ENCODE measurements at regions not wholly inside any gene's neighbourhood (a gene's known extent, or its start where the extent isn't known, plus 50 kb on each side); places are given as distances from the start of the nearest gene placed in this dataset.

DNA sequence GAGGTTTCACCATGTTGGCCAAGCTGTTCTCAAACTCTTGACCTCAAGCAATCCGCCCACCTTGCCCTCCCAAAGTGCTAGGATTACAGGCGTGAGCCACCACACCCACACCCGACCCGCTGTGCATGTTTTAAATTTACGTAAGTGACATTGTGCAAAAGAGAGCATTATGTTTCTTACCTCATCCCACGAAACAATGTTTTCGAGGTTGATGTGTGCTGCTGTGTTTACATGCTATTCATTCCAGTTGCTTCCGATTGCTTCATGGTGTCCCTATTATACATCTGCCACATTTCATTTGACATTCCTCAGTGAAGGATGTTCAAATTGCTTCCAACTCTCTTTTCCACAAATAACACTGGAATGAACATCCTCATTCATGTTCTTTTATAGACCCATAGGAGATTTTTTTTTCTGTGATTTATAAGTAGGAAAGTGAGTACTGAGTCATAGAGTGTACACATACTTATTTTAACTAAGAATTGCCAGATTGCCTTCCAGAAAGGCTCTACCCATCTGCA, 403.9 kb upstream of the JARID2 start:
- Histone ChIP-seq H4K20me1 (ENCODE audit: control insufficient read depth, insufficient read depth, low read depth, low read length) (no peaks in the 10 kb centered on the region), H3K36me3 (ENCODE audit: control insufficient read depth, low read length) (no peaks in the 10 kb centered on the region), H3K27ac (ENCODE audit: low read depth, low read length) (no peak overlapping the region), H3K4me1 (ENCODE audit: control insufficient read depth, low read length) (no peaks in the 10 kb centered on the region), H3K79me2 (ENCODE audit: control insufficient read depth, low read length) (no peaks in the 10 kb centered on the region), H3K9me3 (ENCODE audit: control insufficient read depth, insufficient read depth, low read length) (no peaks in the 10 kb centered on the region), H3K4me3 (ENCODE audit: low read length) (no peak overlapping the region), H3K4me2 (ENCODE audit: low read length) (no peak overlapping the region), H3K9me2 (replicated peaks; ENCODE audit: control insufficient read depth, low read length) (no peaks in the 10 kb centered on the region), H3F3A (ENCODE audit: control insufficient read depth, insufficient read depth) (no peaks in the 10 kb centered on the region), H3K27me3 (ENCODE audit: control insufficient read depth, low read length) (peaks cover 22% of the 10 kb centered on the region)
- TF ChIP-seq, protein P1, sequence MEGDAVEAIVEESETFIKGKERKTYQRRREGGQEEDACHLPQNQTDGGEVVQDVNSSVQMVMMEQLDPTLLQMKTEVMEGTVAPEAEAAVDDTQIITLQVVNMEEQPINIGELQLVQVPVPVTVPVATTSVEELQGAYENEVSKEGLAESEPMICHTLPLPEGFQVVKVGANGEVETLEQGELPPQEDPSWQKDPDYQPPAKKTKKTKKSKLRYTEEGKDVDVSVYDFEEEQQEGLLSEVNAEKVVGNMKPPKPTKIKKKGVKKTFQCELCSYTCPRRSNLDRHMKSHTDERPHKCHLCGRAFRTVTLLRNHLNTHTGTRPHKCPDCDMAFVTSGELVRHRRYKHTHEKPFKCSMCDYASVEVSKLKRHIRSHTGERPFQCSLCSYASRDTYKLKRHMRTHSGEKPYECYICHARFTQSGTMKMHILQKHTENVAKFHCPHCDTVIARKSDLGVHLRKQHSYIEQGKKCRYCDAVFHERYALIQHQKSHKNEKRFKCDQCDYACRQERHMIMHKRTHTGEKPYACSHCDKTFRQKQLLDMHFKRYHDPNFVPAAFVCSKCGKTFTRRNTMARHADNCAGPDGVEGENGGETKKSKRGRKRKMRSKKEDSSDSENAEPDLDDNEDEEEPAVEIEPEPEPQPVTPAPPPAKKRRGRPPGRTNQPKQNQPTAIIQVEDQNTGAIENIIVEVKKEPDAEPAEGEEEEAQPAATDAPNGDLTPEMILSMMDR (IDR thresholded peaks at IDR 0.05; ENCODE audit: low read depth, low read length, poor library complexity, severe bottlenecking), result no peak
- no peak for TF ChIP-seq EZH2phosphoT487 (IDR thresholded peaks at IDR 0.05; ENCODE audit: borderline replicate concordance, low read length)

- Histone ChIP-seq H3K9me2 (replicated peaks; ENCODE audit: control insufficient read depth, low read length) (no peaks in the 10 kb centered on the region), H4K20me1 (ENCODE audit: control insufficient read depth, insufficient read depth, low read depth, low read length) (no peaks in the 10 kb centered on the region), H3K36me3 (ENCODE audit: control insufficient read depth, low read length) (no peaks in the 10 kb centered on the region), H3K4me3 (ENCODE audit: low read length) (no peak overlapping the region), H3K4me2 (ENCODE audit: low read length) (no peak overlapping the region), H3K4me1 (ENCODE audit: control insufficient read depth, low read length) (no peaks in the 10 kb centered on the region), H3K27ac (ENCODE audit: low read depth, low read length) (no peak overlapping the region), H3K79me2 (ENCODE audit: control insufficient read depth, low read length) (no peaks in the 10 kb centered on the region), H3F3A (ENCODE audit: control insufficient read depth, insufficient read depth) (no peaks in the 10 kb centered on the region), H3K9me3 (ENCODE audit: control insufficient read depth, insufficient read depth, low read length) (no peaks in the 10 kb centered on the region), H3K27me3 (ENCODE audit: control insufficient read depth, low read length) (peaks cover under 1% of the 10 kb centered on the region)
- TF ChIP-seq, protein P1 (IDR thresholded peaks at IDR 0.05; ENCODE audit: low read depth, low read length, poor library complexity, severe bottlenecking), result no peak
- no peak for TF ChIP-seq EZH2phosphoT487 (IDR thresholded peaks at IDR 0.05; ENCODE audit: borderline replicate concordance, low read length)
Measured at GRCh38 chr6:14844411-14844810, 401.5 kb upstream of the JARID2 start.

DNA sequence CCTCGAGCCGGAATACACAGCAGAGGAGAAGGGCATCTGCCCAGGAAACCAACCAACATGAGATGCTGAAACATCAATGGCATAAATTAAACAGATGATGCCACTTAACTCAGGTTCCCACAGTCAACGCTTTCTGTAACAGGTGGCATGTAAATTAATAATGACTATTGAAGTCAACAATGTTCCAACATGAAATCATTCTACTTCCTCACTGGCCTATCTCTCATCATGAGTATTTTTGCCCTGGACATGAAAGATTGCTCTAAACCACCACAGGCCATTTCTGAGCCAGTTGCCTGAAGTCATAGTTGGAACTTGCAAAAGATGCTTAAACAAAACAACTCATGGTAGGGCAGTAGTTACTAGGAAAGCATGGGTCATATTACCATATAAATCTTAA, 397.9 kb upstream of the JARID2 start:
- Histone ChIP-seq H3K9me2 (replicated peaks; ENCODE audit: control insufficient read depth, low read length) (no peaks in the 10 kb centered on the region), H3K4me3 (ENCODE audit: low read length) (no peak overlapping the region), H3K4me1 (ENCODE audit: control insufficient read depth, low read length) (no peaks in the 10 kb centered on the region), H3K9me3 (ENCODE audit: control insufficient read depth, insufficient read depth, low read length) (no peaks in the 10 kb centered on the region), H4K20me1 (ENCODE audit: control insufficient read depth, insufficient read depth, low read depth, low read length) (no peaks in the 10 kb centered on the region), H3F3A (ENCODE audit: control insufficient read depth, insufficient read depth) (no peaks in the 10 kb centered on the region), H3K27me3 (ENCODE audit: control insufficient read depth, low read length) (no peaks in the 10 kb centered on the region), H3K36me3 (ENCODE audit: control insufficient read depth, low read length) (no peaks in the 10 kb centered on the region), H3K4me2 (ENCODE audit: low read length) (no peak overlapping the region), H3K27ac (ENCODE audit: low read depth, low read length) (no peak overlapping the region), H3K79me2 (ENCODE audit: control insufficient read depth, low read length) (no peaks in the 10 kb centered on the region)
- TF ChIP-seq, protein P1 (IDR thresholded peaks at IDR 0.05; ENCODE audit: low read depth, low read length, poor library complexity, severe bottlenecking), result no peak
- no peak for TF ChIP-seq EZH2phosphoT487 (IDR thresholded peaks at IDR 0.05; ENCODE audit: borderline replicate concordance, low read length)
